Inflammatory macrophage treated with lipopolysaccharide for 1 hour (primary cell): ENCODE measurements at regions not wholly inside any gene's neighbourhood (a gene's known extent, or its start where the extent isn't known, plus 50 kb on each side); places are given as distances from the start of the nearest gene placed in this dataset.
"Not testable (repeated sequence)": the region's sequence is repeated elsewhere in the genome, so short reads cannot be mapped to it uniquely, and the experiment has no call there.

Experiments
- DNase-seq, 2 donors: peaks; one replicate each; pipeline ENCODE4 v3.0.0-alpha.2; 2020 to 2022

- no peak for DNase-seq
Measured at GRCh38 chr4:179626687-179627086, 2184.4 kb upstream of the AGA start.

GRCh38 chr4:179631321-179631720 lies 2189.1 kb upstream of the AGA start:
- no peak for DNase-seq

DNA sequence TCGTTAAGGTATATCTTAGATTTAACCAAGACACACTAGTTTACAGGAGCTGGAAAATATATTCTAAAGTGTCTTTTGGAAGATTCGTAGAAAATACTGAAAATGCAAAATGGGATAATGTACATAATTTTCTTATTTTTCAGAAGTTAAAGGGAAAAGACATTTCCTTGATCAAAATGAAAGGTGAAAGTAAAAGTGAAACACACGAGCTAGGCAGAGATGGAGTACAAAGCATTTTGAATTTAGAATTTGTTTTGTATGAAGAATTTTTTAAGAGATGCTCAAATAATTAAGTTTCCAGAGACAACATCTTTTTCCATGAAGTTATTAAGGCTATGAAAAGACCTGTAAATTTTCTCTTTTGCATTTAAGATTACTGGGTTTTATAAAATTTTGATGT lies 2192.6 kb upstream of the AGA start:
- DNase-seq = no peak

- DNase-seq = no peak
Measured at GRCh38 chr4:179662522-179662921, 2220.3 kb upstream of the AGA start.

DNA sequence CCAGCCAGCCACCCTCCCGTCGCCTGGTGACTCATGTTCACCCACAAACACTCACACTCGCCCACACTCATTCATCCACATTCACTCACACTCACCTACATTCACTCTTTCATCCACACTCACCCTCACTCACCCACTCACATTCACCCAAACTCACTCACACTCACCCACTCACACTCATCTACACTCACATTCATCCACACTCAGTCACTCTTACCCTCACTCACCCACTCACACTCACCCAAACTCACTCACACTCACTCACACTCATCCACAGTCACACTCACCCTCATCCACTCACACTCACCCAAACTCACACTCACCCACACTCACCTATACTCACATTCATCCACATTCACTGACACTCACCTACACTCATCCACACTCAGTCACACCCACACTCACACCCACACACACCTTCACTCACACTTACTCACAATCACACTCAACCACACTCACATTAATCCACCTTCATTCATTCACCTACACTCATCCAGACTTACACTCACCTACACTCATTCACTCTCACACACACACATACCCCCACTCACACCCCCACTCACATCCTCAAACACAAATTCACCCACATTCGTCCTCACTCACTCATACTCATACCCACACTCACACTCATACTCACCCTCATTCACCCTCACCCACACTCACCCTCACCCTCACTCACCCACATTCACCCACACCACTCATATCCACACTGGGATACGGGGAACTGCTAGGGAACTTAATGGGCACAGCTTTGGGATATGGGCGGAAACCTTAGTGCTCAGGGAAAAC lies 2221.6 kb upstream of the AGA start:
- DNase-seq = no peak

DNA sequence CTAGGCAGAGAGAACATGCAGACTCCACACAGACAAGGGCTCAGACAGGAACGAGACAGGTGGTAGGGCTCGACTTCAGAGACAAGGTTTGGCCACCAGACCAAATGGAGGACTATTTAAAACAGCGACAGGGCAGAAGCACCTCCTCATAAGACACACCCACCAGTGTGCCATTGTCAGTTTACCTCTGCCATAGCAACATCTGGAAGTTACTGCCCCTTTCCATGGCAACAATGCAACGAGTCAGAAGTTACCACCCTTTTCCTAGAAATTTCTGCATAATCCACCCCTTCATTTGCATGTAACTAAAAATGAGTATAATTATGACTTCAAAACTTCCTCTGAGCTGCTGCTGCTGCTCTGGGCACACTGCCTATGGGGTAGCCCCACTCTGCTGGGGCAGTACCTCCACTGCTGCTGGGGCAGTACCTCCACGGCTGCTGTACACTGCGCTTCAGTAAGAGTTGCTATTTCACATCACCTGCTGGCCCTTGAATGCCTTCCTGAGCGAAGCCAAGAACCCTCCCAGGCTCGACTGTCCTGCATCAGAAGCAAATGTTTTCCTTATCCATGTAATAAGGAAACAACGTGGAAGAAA lies 2222.3 kb upstream of the AGA start:
- DNase-seq = no peak

DNA sequence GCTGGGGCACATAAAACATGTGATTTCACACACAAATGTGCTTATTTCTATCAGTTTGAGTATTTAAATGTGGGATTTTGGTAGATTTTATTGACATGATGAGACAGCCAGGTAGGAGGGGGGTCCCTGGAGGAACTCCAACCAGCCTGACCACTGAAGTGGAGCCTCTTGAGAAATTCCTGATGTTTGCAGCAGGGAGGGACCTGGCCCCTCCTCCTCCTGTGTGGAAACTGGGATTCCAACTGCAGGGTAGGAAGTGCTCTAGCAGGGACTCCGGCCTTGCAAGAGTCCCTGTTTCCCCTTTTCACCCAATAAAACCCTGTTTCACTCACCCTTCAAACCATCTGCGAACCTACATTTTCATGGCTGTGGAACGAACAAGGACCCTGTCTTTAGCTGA lies 2224.0 kb upstream of the AGA start:
- DNase-seq = no peak

GRCh38 chr4:179671609-179672008 lies 2229.4 kb upstream of the AGA start:
- DNase-seq = no peak

GRCh38 chr4:179678093-179678814 lies 2236.0 kb upstream of the AGA start:
- no peak for DNase-seq

DNA sequence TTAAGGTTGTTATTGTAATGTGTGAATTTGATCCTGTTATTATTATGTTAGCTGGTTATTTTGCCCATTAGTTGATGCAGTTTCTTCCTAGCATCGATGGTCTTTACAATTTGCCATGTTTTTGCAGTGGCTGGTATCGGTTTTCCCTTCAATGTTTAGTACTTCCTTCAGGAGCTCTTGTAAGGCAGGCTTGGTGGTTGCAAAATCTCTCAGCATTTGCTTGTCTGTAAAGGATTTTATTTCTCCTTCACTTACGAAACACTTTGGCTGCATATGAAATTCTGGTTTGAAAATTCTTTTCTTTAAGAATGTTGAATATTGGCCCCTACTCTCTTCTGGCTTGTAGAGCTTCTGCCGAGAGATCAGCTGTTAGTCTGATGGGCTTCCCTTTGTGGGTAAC lies 2241.4 kb upstream of the AGA start:
- DNase-seq = not testable (repeated sequence)

DNA sequence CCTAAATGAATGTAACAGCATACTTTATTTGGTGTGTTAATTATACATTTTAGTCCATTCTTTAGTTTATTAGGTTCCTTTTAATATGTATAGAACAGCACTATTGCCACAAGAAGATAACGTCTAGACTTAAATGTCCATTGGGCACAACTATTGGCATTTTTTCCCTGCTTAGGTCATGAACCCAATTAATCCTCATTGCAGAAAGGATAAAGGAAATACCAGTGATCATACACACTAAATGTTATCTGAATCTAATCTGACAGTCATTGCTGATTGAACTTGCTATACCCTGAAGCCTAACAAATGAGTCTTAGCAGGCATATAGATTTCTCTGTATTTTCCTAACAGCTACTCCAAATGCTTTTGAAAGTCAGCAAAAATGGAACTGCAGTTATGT lies 2250.0 kb upstream of the AGA start:
- no peak for DNase-seq

DNA sequence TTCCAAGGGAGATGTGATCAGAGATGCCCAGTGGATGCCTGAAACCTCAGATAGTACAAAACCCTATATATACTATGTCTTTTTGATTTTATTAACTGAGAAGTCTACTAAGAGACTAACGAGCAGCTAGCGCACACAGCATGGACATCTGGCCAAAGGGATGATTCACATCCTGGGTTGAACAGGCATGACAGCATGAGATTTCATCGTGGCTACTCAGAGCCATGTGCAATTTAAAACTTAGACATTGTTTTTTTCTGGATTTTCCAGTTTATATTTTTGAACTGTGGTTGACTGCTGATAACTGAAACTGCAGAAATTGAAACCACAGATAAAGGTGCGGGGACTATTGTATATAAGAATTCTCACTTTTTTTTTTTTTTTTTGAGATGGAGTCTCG lies 2252.9 kb upstream of the AGA start:
- no peak for DNase-seq

DNA sequence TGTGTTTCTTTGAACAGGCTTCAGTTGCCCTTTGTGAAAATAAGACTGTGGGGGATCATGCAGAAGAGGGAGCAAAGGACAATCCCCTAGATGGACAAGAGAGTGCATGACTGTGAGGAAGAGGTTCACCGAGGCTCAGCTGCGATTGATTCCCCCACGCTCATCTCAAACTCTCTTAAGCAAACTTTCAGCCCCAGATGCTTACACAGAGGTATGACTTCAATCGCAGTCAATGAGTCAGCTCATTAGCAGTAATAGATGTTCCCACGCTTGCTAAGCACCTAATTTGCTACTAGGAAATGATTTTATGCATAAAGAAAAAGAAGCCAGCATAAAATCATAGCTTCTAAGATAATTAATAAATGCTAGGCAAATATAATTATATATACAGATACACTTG lies 2256.1 kb upstream of the AGA start:
- DNase-seq = no peak

- DNase-seq = no peak
Measured at GRCh38 chr4:179709961-179710624, 2267.9 kb upstream of the AGA start.

DNA sequence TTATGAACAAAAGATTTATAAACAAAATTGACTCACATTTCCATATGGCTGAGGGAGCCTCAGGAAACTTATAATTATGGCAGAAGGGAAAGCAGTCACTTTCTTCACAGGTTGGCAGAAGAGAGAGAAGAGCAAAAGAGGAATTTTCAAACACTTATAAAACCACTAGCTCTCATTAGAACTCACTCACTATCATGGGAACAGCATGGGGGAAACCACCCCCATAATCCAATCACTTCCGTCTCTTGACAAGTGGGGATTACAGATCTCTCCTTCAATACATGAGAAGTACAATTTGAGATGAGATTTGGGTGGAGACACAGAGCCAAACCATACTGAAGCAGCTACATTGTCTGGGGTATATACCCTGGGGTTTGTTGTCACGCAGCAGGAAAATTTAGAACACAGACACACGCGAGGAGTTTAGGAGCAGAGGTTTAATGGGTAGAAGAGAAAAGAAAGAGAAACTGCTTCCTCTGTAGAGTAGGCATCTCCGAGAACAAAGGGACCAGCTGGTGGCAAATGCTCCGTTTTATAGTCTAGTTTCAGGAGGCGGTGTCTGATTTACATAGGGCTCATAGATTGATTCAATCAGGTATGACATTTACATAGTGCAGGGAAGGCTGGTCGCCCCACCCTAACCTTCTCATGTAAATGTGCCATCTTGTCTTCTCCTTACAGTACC lies 2277.7 kb upstream of the AGA start:
- DNase-seq = no peak

DNA sequence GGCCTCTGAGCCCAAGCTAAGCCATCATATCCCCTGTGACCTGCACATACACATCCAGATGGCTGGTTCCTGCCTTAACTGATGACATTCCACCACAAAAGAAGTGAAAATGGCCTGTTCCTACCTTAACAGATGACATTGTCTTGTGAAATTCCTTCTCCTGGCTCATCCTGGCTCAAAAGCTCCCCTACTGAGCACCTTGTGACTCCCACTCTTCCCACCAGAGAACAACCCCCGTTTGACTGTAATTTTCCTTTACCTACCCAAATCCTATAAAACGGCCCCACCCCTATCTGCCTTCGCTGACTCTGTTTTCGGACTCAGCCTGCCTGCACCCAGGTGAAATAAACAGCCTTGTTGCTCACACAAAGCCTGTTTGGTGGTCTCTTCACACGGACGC lies 2284.3 kb upstream of the AGA start:
- not testable (repeated sequence) for DNase-seq

- no peak for DNase-seq
Measured at GRCh38 chr4:179728305-179728704, 2286.1 kb upstream of the AGA start.

DNA sequence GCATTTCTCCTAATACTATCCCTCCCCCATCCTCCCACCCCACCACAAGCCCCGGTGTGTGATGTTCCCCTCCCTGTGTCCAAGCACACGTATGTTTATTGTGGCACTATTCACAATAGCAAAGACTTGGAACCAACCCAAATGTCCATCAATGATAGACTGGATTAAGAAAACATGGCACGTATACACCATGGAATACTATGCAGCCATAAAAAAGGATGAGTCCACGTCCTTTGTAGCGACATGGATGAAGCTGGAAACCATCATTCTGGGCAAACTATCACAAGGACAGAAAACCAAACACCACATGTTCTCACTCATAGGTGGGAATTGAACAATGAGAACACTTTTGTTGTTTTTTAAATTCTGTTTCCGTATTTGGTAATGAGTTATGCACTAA lies 2294.6 kb upstream of the AGA start:
- DNase-seq = not testable (repeated sequence)

DNA sequence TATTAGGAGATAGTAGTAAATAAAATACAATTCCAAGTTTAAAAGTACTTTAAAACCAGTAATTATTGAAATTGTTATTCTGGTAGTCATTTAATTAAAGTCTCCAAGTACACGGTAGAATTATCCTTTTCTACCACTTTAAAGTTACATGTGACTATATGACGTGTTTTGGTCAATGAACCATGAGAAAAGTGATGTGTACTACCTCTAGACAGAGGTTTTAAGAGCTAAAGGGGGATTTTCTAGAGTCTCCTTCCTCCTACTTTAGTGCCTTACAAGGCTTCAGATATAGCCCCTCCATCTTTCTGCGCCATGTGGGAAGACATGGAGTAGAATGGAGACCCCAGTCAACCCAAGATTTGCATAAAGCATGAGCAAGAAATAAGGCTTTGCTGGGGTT lies 2296.6 kb upstream of the AGA start:
- no peak for DNase-seq

DNA sequence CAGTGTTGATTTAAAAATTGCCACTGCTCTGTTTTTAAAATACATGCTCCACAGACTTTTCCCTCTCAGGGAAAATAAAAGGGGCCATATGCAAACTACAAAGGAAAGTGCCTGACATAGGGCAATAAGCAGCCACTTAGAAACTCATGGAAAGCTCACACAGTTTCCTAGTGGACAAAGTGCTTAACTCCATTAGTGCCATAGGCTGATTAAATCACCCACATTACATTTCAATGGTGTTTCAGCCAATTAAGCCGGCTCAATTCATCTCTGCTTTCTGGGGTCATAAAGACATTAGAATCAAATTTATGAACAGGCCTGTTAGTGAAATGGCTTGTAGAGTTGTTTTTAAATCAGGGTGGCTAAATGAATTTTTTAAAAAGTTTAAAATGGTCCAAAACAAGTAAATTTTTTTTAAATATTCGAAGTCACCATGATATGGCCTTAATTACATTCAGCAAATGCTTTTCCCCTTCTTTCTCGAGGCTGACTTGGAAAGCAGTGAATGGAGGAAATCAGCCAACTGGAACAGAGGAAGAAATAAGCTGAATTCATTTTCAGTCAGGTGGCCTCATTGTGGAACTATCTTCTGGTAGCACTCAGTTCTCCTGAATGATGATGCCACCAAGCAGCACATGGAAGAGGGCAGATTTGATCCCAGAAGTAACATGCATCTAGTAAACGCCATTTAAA lies 2305.1 kb upstream of the AGA start:
- DNase-seq = no peak

DNA sequence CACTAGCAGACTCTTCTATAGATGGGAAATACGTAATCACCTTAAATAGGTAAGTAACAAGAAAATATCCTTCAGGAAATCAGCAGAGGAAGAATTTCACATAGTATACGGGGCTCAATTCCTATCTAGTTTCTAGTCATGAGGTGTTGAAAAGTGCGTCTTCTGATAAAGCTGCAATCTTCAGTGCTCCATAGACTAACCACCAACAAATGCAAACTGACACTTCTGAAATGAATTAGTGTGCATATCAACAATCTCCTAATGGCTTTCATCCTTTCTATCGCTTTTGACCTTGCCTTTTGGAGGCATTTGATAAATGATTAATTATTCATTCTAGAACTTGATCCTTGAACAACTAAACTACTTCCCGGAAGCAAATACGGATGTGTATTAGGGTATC lies 2306.6 kb upstream of the AGA start:
- DNase-seq = no peak

DNA sequence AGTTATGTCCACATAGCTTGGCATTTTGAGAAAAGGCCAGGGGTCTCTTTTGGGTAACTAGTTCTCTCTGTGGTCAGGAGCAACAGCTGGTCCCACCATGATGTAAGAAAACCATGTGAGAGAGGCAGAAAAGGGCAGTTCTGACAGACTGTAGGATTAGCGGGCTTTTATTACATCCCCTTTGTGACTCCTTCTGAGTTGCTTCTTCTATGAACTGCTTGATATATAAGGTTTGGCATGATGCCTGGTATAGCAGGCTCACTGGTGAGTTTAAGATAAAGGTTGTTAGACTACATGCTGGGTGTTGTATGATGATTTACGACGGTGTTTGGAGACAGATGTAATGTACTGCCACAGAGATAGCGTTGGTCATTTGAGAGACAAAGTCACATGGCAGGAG lies 2308.1 kb upstream of the AGA start:
- DNase-seq = no peak
